AG04449 (cell line): ENCODE measurements at regions not wholly inside any gene's neighbourhood (a gene's known extent, or its start where the extent isn't known, plus 50 kb on each side); places are given as distances from the start of the nearest gene placed in this dataset.

Experiments
- CTCF ChIA-PET: fragments of 350-600 bp; formaldehyde crosslinking; extraction: SDS; loops from one replicate; lab custom pipeline; 2021; ENCODE audit warnings: antibody characterized with exemption; lab: Yijun Ruan, JAX
- POLR2A ChIA-PET: fragments of 400-600, 350-600 bp; formaldehyde crosslinking; extraction: SDS; loops from one replicate; lab custom pipeline; 2020; ENCODE audit warnings: antibody characterized with exemption, inconsistent platforms; lab: Yijun Ruan, JAX
- DNase-seq: peaks from one replicate; pipeline ENCODE4 v3.0.0-alpha.2; 2010; ENCODE audit warnings: low read depth, low spot score
- H3K4me3 ChIP-seq: 2 replicates; pipeline ENCODE4 v1.5.1; 2011; ENCODE audit warnings: low read depth, mild to moderate bottlenecking, control low read depth, low read length
- CTCF ChIP-seq: IDR thresholded peaks from one replicate; pipeline ENCODE4 v1.5.1; 2011; ENCODE audit warnings: mild to moderate bottlenecking, moderate library complexity, low read length, control low read depth, inconsistent platforms; ENCODE audit not compliant: insufficient read depth; ENCODE audit errors: missing control alignments

GRCh38 chr3:10748040-10748439, 68.0 kb upstream of the SLC6A11 start:
- TF ChIP-seq CTCF = no peak
- POLR2A ChIA-PET = no interaction called here
- H3K4me3 ChIP-seq = no peak overlapping the region
- DNase-seq = no peak
- CTCF ChIA-PET = interaction anchor here (1.2 to 4.0 kb wide), 6 partner anchors 8 to 330 kb away, joined by 5 to 20 read pairs (median 7); no protein-coding TSS in a partner anchor

DNA sequence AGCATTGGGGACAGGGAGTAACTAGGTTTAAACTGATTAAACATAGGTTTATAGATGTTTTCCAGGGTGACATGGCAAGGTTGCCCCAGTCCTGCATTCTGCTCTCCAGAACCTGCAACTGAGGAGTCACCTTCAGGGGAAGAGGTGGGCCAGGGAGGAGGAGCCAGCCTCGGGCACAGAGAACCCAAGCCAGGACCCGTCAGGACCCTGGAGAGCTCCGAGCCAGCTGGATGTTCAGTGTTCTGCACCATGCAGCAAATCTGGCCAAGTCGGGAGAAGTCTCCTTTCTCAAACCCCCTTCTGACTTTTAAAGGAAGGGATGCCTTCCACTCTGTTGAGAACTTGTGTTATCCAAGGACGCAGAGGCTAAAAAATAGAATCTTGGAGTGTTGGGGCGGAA, 62.1 kb upstream of the SLC6A11 start:
- H3K4me3 ChIP-seq = no peak overlapping the region
- POLR2A ChIA-PET = no interaction called here
- CTCF ChIA-PET = interaction anchor here (1.1 to 12.1 kb wide), 5 partner anchors 14 to 306 kb away, joined by 3 to 254 read pairs (median 4); no protein-coding TSS in a partner anchor
- TF ChIP-seq CTCF = no peak
- DNase-seq = no peak

GRCh38 chr3:10756546-10756945, 59.5 kb upstream of the SLC6A11 start:
- no peak for TF ChIP-seq CTCF
- ChIA-PET POLR2A (no interaction called here), CTCF (interaction anchor here (0.9 to 12.1 kb wide), 7 partner anchors 8 to 578 kb away, joined by 3 to 254 read pairs (median 11); no protein-coding TSS in a partner anchor)
- no peak overlapping the region for H3K4me3 ChIP-seq
- no peak for DNase-seq

DNA sequence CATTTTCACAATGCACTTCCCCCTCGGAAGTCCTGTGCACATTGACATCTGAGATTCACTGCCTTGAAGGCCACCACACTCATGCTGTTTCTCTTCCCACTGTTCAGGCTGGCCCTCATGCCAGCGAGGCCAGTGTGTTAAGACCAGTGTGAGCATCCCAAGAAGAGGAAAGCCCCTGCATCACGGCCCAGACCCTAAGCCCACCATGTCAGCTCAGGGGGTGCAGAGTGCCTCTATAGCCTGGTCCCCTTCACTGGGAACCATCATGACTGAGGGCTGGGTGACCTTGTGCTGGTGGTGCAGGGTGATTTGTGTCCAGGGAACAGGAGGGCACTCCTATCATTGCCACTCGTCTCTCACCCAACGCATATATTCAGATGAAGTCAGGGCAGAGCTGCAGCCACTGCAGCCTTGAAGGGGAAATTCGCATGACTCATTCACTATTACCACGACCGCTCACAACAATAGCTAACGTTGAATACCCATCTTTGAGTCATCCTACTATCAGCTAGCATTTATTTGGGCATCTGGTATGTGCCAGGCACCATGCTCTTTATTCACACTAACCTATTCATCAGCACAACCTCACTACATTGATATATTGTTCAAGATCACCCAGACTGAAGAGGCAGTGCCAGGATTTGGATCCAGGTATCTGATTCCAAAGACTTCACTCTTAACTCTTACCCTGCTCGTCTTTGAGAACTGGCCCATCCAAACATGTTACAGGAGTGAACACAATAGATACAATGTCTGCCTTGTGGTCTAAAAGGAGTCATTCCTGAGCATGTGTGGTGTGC, 58.8 kb upstream of the SLC6A11 start:
- DNase-seq = no peak
- no peak for TF ChIP-seq CTCF
- no peak overlapping the region for H3K4me3 ChIP-seq
- ChIA-PET CTCF (interaction anchor here (0.9 to 12.1 kb wide), 12 partner anchors 9 to 1722 kb away, joined by 3 to 254 read pairs (median 10); no protein-coding TSS in a partner anchor), POLR2A (no interaction called here)

DNA sequence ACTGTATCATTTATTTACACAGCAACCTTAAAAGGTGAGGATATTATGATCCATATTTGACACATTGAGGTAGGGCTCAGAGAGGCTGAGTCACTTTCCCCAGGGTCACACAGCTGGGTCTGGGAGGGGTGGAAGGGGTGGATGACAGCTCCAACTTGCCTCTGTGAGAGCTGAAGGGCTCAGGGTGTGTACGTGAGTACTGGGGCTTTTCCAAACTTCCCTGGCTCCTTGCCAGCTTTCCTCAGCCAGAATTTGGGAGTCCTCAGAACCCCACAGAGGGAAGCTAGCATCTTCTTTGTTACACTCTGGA, 58.3 kb upstream of the SLC6A11 start:
- no peak overlapping the region for H3K4me3 ChIP-seq
- DNase-seq = no peak
- ChIA-PET CTCF (interaction anchor here (0.7 to 12.1 kb wide), 18 partner anchors 10 to 1721 kb away, joined by 3 to 254 read pairs (median 7); no protein-coding TSS in a partner anchor), POLR2A (no interaction called here)
- no peak for TF ChIP-seq CTCF

GRCh38 chr3:10758304-10759037, 57.6 kb upstream of the SLC6A11 start:
- TF ChIP-seq CTCF = peak; percentile 77
- ChIA-PET POLR2A (no interaction called here), CTCF (interaction anchor here (0.7 to 12.1 kb wide), 23 partner anchors 10 to 1721 kb away, joined by 3 to 254 read pairs (median 5); no protein-coding TSS in a partner anchor)
- peak; percentile 24 for DNase-seq
- H3K4me3 ChIP-seq = no peak overlapping the region
